Body of pancreas (tissue), 4 donors: ENCODE measurements at regions not wholly inside any gene's neighbourhood (a gene's known extent, or its start where the extent isn't known, plus 50 kb on each side); places are given as distances from the start of the nearest gene placed in this dataset.

ENCODE experiments used
- POLR2A ChIP-seq, 3 donors: fragments of 450-650 bp; IDR thresholded peaks; one replicate each; pipeline ENCODE4 v1.6.1; 2016; ENCODE audit warnings: antibody characterized with exemption in 3 of 3, mild to moderate bottlenecking in 2 of 3
- TF ChIP-seq, protein P1 (sequence below), 7 experiments: fragments of 450-650 bp in 4 of 7; fragments of 200-600 bp in 3 of 7; sonication (generic) in 3 of 7; IDR thresholded peaks; one replicate each; pipeline ENCODE4 v1.5.1; 2016 to 2019; ENCODE audit warnings: antibody characterized with exemption in 7 of 7

DNA sequence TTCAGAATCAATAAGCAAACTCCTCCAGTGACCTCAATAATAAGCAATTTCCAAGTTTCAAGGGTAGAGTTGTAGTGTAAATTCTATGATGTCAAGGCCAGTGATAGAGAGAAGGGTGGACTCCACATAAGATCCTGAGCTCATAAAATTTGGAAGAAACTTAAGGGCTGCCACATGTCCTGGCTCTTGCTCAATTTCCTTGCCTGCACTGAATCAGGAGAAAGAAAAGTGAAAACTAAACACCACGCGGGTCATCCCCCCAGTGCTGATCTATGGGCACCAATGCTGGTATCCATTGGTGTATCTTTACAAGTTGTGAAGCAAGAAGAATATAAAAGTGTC, 392.0 kb upstream of the INTU start:
- TF ChIP-seq, protein P1, sequence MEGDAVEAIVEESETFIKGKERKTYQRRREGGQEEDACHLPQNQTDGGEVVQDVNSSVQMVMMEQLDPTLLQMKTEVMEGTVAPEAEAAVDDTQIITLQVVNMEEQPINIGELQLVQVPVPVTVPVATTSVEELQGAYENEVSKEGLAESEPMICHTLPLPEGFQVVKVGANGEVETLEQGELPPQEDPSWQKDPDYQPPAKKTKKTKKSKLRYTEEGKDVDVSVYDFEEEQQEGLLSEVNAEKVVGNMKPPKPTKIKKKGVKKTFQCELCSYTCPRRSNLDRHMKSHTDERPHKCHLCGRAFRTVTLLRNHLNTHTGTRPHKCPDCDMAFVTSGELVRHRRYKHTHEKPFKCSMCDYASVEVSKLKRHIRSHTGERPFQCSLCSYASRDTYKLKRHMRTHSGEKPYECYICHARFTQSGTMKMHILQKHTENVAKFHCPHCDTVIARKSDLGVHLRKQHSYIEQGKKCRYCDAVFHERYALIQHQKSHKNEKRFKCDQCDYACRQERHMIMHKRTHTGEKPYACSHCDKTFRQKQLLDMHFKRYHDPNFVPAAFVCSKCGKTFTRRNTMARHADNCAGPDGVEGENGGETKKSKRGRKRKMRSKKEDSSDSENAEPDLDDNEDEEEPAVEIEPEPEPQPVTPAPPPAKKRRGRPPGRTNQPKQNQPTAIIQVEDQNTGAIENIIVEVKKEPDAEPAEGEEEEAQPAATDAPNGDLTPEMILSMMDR (IDR thresholded peaks at IDR 0.05): no peak
- TF ChIP-seq POLR2A (IDR thresholded peaks at IDR 0.05): no peak
